HG02970 (cell line): ENCODE measurements at regions not wholly inside any gene's neighbourhood (a gene's known extent, or its start where the extent isn't known, plus 50 kb on each side); places are given as distances from the start of the nearest gene placed in this dataset.
"Not testable (repeated sequence)": the region's sequence is repeated elsewhere in the genome, so short reads cannot be mapped to it uniquely, and the experiment has no call there.

Source experiments
- ATAC-seq: cut with Tn5 transposase; IDR thresholded peaks from one replicate; pipeline ENCODE4 v1.9.1; 2021; ENCODE audit warnings: mild to moderate bottlenecking, moderate library complexity, moderate number of reproducible peaks; ENCODE audit not compliant: unreplicated experiment, low FRiP score

DNA sequence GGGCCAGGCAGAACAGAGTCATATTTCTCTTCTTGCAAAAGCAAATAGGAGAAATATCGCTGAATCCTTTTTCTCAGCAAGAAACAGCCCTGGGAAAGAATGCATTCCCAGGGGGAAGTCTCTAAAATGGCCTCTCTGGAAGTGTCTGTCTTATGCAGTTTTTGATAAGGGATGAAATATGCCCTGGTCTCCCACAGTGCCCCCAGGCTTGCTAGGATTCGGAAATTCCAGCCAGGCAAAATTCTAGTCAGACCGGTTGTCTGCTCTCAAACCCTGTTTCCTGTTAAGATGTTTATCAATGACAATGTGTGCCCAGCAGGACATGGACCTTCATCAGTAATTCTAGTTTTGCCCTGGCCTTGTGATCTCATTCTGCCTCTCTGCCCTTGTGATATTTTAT, 448.3 kb upstream of the HTR1E start:
- ATAC-seq, result not testable (repeated sequence)

DNA sequence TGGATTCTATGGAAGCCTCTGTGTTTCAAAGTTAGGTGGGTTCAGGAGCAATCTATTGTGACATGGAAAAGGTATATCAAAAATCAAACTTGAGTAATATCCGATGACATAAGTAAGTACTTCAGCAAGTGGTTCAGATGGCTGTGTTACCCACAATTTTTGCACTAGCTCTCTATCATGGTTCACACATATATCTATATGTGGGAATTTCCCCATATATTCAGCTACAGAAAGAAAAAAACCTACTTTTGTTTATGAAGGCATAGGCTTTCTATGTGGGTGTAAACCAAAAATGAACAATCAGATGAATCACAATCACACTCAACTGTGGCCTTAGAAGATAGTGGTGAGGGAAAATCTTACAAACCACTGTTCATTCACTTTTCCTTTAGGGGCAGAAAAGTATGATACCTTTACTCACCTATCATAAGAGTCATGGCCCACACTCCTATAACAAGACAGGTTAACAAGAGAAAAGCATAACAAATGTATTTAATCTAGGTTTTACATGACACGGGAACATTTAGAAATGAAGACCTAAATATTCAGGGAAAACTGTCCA, 449.6 kb upstream of the HTR1E start:
- no peak for ATAC-seq

- not testable (repeated sequence) for ATAC-seq
Observed at GRCh38 chr6:86478316-86478715, 459.0 kb upstream of the HTR1E start.

- ATAC-seq, result no peak
Observed at GRCh38 chr6:86477500-86478148, 459.7 kb upstream of the HTR1E start.

GRCh38 chr6:86476311-86476710, 461.0 kb upstream of the HTR1E start:
- ATAC-seq, result no peak

- ATAC-seq, result no peak
Observed at GRCh38 chr6:86474081-86474480, 463.2 kb upstream of the HTR1E start.

GRCh38 chr6:86471791-86472190, 465.5 kb upstream of the HTR1E start:
- ATAC-seq, result no peak

- no peak for ATAC-seq
Observed at GRCh38 chr6:86459978-86460377, 477.4 kb upstream of the HTR1E start.

GRCh38 chr6:86456821-86457220, 480.5 kb upstream of the HTR1E start:
- no peak for ATAC-seq

- ATAC-seq, result no peak
Observed at GRCh38 chr6:86453232-86453631, 484.1 kb upstream of the HTR1E start.

DNA sequence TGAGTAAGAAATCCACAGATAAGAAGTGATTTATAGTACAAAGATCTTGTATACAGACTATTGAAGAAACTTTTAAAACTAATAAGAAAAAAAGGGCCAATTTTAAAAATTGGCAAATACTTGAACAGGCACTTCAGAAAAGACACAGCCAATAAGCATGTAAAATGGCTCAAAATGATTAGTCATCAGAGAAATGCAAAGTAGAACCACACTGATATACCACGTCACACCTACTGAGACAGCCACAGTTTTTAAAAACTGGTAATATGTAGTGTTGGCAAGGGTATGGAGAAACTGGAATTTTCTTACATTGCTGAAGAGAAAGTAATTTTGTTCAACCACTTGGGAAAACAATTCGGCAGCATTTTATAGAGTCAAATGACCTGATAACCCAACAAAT, 488.9 kb upstream of the HTR1E start:
- no peak for ATAC-seq

DNA sequence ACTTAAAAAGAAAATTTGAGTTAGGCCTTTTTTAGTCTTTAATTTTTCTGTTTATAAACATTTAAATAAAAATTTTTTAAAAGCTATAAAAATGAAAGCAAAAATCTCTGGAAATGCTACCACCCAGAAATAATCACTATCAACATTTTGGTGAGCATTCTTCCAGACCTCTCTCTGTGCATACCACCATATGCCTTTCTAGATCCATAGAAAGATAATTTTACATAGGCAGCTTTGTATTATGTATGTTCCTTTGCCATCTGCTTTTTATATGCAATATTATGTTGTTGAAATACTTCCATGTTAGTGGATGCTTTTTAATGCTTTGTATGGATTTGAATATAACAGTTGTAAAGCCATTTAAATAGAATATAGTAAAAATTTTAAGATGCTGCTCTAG, 496.7 kb upstream of the HTR1E start:
- ATAC-seq, result no peak

- no peak for ATAC-seq
Observed at GRCh38 chr6:86423571-86423970, 513.8 kb upstream of the HTR1E start.

DNA sequence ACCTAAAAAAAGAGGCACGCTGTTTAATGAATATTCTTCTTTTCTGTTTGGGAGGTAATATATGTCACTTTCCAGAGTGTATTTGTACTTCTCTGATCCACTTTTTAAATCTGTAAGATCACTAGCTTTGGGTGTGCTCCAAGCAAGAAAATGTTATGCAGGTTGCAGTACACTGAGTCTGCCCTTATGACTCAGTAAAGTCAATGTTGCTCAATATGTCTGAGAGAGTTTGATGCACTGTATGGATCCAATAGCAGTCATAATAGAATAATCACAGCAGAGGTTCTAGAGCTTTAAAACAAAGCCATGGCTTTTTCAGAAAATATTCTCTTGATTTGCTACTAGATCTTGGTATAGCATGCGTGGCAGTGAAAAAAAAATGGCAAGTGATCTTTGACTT, 525.3 kb upstream of the HTR1E start:
- no peak for ATAC-seq

DNA sequence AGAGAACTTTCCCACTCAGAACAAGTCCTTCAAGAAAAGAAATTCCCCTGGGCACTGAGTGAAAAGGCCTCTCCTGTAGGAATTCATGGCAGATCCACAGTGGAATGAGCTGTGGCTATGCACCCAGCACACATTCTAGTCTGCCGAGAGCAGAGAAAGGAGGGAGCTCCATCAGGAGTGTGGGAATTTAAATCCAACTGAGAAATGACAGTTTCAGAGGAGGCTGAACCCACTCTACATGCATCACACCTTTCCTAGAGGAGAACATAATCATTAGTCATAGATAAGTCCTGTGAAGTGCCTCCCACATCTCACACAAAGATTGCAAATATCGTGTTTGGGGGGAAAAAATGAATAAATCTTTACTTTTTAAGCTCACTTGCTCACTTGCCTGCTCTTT, 530.2 kb upstream of the HTR1E start:
- no peak for ATAC-seq

- not testable (repeated sequence) for ATAC-seq
Observed at GRCh38 chr6:86392850-86393249, 544.5 kb upstream of the HTR1E start.

- no peak for ATAC-seq
Observed at GRCh38 chr6:86380571-86381125, 556.7 kb upstream of the HTR1E start.

DNA sequence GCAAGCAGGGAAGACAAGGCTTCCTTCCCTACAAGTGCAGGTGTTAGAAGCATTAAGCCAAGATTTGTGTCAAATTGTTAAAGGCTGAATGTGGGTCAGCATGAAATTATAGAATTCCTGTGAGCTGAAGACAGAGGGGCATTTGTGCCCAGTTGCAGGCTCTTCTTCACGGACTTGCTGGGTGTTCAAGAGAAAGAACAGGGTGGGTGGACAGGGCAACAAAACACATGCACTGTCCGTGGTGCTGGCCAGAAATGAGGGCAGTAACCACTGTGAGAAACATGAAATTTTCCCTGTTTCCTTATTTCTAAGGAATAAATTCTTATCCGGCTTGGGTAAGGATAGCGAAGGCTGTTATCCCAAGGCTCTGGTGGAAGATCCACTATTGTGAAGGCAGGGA, 579.5 kb upstream of the HTR1E start:
- no peak for ATAC-seq

DNA sequence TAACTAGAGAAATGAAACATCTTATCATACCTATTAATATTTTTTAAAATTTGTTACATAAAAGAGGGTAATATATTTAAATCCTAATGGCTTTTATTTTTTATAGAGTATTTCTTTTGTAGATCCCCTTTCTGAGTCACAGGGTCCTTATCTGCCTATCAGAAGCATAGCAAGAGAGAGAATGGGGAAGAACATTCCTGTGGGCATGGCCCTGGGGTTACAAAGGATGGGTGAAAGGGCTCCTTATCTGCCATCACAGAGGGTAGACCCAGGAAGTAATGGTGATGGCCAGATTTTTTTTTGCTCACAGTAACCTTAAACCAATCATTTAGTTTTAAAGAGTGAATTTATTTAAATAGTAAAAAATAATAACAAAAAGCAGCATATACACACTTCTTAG, 582.1 kb upstream of the HTR1E start:
- no peak for ATAC-seq

GRCh38 chr6:86331919-86332318, 605.4 kb upstream of the HTR1E start:
- ATAC-seq, result no peak

- ATAC-seq, result no peak
Observed at GRCh38 chr6:86331265-86331840, 606.0 kb upstream of the HTR1E start.

- no peak for ATAC-seq
Observed at GRCh38 chr6:86306210-86306609, 631.1 kb upstream of the HTR1E start.
